H1 (cell line): ENCODE measurements at regions not wholly inside any gene's neighbourhood (a gene's known extent, or its start where the extent isn't known, plus 50 kb on each side); places are given as distances from the start of the nearest gene placed in this dataset.

Source experiments
- CTCF ChIA-PET: fragments of 300-600 bp; sonication (Branson Sonifier 250); formaldehyde crosslinking; loops from one replicate; lab custom pipeline; 2021; ENCODE audit not compliant: partially characterized antibody; lab: Charles Lee
- POLR2A ChIA-PET: fragments of 300-600 bp; sonication (Branson Sonifier 250); formaldehyde crosslinking; loops from one replicate; lab custom pipeline; 2021; ENCODE audit warnings: inconsistent platforms; ENCODE audit not compliant: partially characterized antibody; lab: Charles Lee
- DNase-seq, 2 experiments: peaks; one replicate each; pipeline versions ENCODE4 v3.0.0 to v3.0.0-alpha.2; 2010 to 2022; ENCODE audit warnings: low spot score in 2 of 2, low read depth in 1 of 2, mixed read lengths in 1 of 2
- FAIRE-seq: peaks from 2 replicates; lab custom pipeline; 2011; peaks lifted over from hg19 to GRCh38; lab: Jason Lieb, UNC
- H2AFZ ChIP-seq: 2 replicates; pipeline ENCODE4 v1.8.1; 2012; ENCODE audit warnings: low read length, inconsistent platforms
- H2AK5ac ChIP-seq: 2 replicates; pipeline ENCODE4 v1.6.1; 2013; ENCODE audit warnings: low read depth, low read length
- H2BK120ac ChIP-seq: replicated peaks from 2 replicates; pipeline ENCODE3; 2013; ENCODE audit warnings: low read depth, low read length, inconsistent platforms
- H2BK12ac ChIP-seq: 2 replicates; pipeline ENCODE4 v1.6.1; 2013; ENCODE audit warnings: low read depth, low read length
- H2BK15ac ChIP-seq: 2 replicates; pipeline ENCODE4 v1.6.1; 2013; ENCODE audit warnings: low read length
- H2BK20ac ChIP-seq: 2 replicates; pipeline ENCODE4 v1.6.1; 2013; ENCODE audit warnings: low read length
- H2BK5ac ChIP-seq: 2 replicates; pipeline ENCODE4 v1.6.1; 2013; ENCODE audit warnings: low read depth, low read length
- H3K14ac ChIP-seq: 2 replicates; pipeline ENCODE4 v1.6.1; 2013; ENCODE audit warnings: inconsistent platforms; ENCODE audit not compliant: insufficient read length
- H3K18ac ChIP-seq: 2 replicates; pipeline ENCODE4 v1.6.1; 2013; ENCODE audit warnings: low read length; ENCODE audit errors: extremely low read depth
- H3K23ac ChIP-seq: 2 replicates; pipeline ENCODE4 v1.6.1; 2013; ENCODE audit warnings: inconsistent platforms; ENCODE audit not compliant: insufficient read length
- H3K23me2 ChIP-seq: 2 replicates; pipeline ENCODE4 v1.6.1; 2013; ENCODE audit warnings: low read depth, low read length
- H3K27ac ChIP-seq: 2 replicates; pipeline ENCODE4 v1.6.1; 2011; ENCODE audit warnings: low read depth, low read length, inconsistent platforms
- H3K27me3 ChIP-seq, 4 experiments: replicated peaks in 1 of 4; 1 replicate in 1 of 4; 2 replicates in 3 of 4; pipeline versions ENCODE4 v1.6.1 to v1.8.1; 2011 to 2013; ENCODE audit warnings: low read length in 3 of 4, mild to moderate bottlenecking in 3 of 4, inconsistent platforms in 2 of 4, mixed read lengths in 2 of 4, moderate library complexity in 1 of 4; ENCODE audit not compliant: control insufficient read depth in 3 of 4, insufficient read depth in 3 of 4; ENCODE audit errors: extremely low read depth in 1 of 4
- H3K36me3 ChIP-seq, 4 experiments: 2 replicates each; pipeline versions ENCODE4 v1.6.1 to v1.8.1; 2011 to 2013; ENCODE audit warnings: mild to moderate bottlenecking in 4 of 4, low read length in 3 of 4, moderate library complexity in 2 of 4, control low read depth in 1 of 4, inconsistent platforms in 1 of 4; ENCODE audit not compliant: insufficient read depth in 4 of 4, control insufficient read depth in 2 of 4
- H3K4ac ChIP-seq: replicated peaks from 2 replicates; pipeline ENCODE3; 2013; ENCODE audit warnings: low read length, low read depth, mixed read lengths, inconsistent platforms; ENCODE audit not compliant: insufficient read length
- H3K4me1 ChIP-seq, 4 experiments: replicated peaks in 1 of 4; 1 replicate in 1 of 4; 2 replicates in 3 of 4; pipeline versions ENCODE4 v1.6.1 to v1.8.1; 2011 to 2013; ENCODE audit warnings: low read length in 3 of 4, inconsistent platforms in 2 of 4, mixed read lengths in 1 of 4; ENCODE audit not compliant: insufficient read depth in 4 of 4, control insufficient read depth in 3 of 4
- H3K4me2 ChIP-seq, 2 experiments: 2 replicates each; pipeline versions ENCODE4 v1.6.1 to v1.8.1; 2011 to 2013; ENCODE audit warnings: low read depth in 2 of 2, low read length in 2 of 2, control low read depth in 1 of 2, inconsistent platforms in 1 of 2, mild to moderate bottlenecking in 1 of 2; ENCODE audit not compliant: insufficient read depth in 1 of 2
- H3K4me3 ChIP-seq, 4 experiments: fragments of 200-600, 300-600 bp in 1 of 4; sonication (generic), shearing (Covaris generic), sonication (Bioruptor Twin) in 1 of 4; 2 replicates each; pipeline versions ENCODE4 v1.5.1 to v1.8.1; 2011 to 2016; ENCODE audit warnings: low read length in 4 of 4, low read depth in 3 of 4, control low read depth in 2 of 4, inconsistent platforms in 2 of 4, mild to moderate bottlenecking in 2 of 4, mixed read lengths in 1 of 4, moderate library complexity in 1 of 4; ENCODE audit not compliant: insufficient read depth in 2 of 4; ENCODE audit errors: extremely low read depth in 1 of 4
- H3K56ac ChIP-seq: replicated peaks from 2 replicates; pipeline ENCODE3; 2013; ENCODE audit warnings: low read depth, mild to moderate bottlenecking, mixed read lengths, low read length, inconsistent platforms; ENCODE audit not compliant: insufficient read length
- H3K79me1 ChIP-seq: 2 replicates; pipeline ENCODE4 v1.6.1; 2013; ENCODE audit warnings: low read depth, low read length, control low read depth
- H3K79me2 ChIP-seq, 2 experiments: 2 replicates each; pipeline versions ENCODE4 v1.6.1 to v1.8.1; 2012 to 2013; ENCODE audit warnings: low read length in 2 of 2, mild to moderate bottlenecking in 2 of 2, inconsistent platforms in 1 of 2; ENCODE audit not compliant: insufficient read depth in 2 of 2, control insufficient read depth in 1 of 2
- H3K9ac ChIP-seq, 4 experiments: replicated peaks in 1 of 4; 1 replicate in 1 of 4; 2 replicates in 3 of 4; pipeline versions ENCODE4 v1.6.1 to v1.8.1; 2011 to 2013; ENCODE audit warnings: low read depth in 3 of 4, low read length in 3 of 4, control low read depth in 2 of 4, mild to moderate bottlenecking in 2 of 4, moderate library complexity in 2 of 4, inconsistent platforms in 1 of 4; ENCODE audit errors: extremely low read depth in 1 of 4
- H3K9me3 ChIP-seq, 2 experiments: 2 replicates each; pipeline versions ENCODE4 v1.6.1 to v1.8.1; 2012 to 2013; ENCODE audit warnings: mild to moderate bottlenecking in 2 of 2, moderate library complexity in 2 of 2, control low read depth in 1 of 2, inconsistent platforms in 1 of 2, low read depth in 1 of 2, low read length in 1 of 2, mixed read lengths in 1 of 2; ENCODE audit not compliant: insufficient read depth in 2 of 2
- H4K20me1 ChIP-seq, 2 experiments: replicated peaks in 1 of 2; 2 replicates each; pipeline versions ENCODE3 to v1.8.1; 2011 to 2013; ENCODE audit warnings: inconsistent platforms in 2 of 2, low read length in 2 of 2, mild to moderate bottlenecking in 1 of 2; ENCODE audit not compliant: insufficient read depth in 2 of 2, control insufficient read depth in 1 of 2
- H4K5ac ChIP-seq: 2 replicates; pipeline ENCODE4 v1.6.1; 2013; ENCODE audit warnings: low read length, low read depth, mixed read lengths, inconsistent platforms; ENCODE audit not compliant: insufficient read length
- H4K8ac ChIP-seq: 2 replicates; pipeline ENCODE4 v1.8.0; 2013; ENCODE audit warnings: mild to moderate bottlenecking, moderate library complexity, low read length, inconsistent platforms; ENCODE audit not compliant: insufficient read depth; ENCODE audit errors: extremely low read depth
- H4K91ac ChIP-seq: replicated peaks from 2 replicates; pipeline ENCODE3; 2013; ENCODE audit warnings: low read length, mixed read lengths, inconsistent platforms; ENCODE audit not compliant: insufficient read length
- SP2 ChIP-seq: IDR thresholded peaks from 2 replicates; pipeline ENCODE4 v1.6.1; 2012; ENCODE audit warnings: mild to moderate bottlenecking, low read length, inconsistent platforms
- ZNF274 ChIP-seq: IDR thresholded peaks from 2 replicates; pipeline ENCODE4 v1.7.0; 2012; ENCODE audit warnings: low read length, borderline replicate concordance; ENCODE audit errors: extremely low read depth
- WGBS, 2 experiments: shearing (Covaris generic) in 1 of 2; methylation state at CpG; one replicate each; pipeline versions ENCODE4 v1.1.6 to v1.1.7; 2013 to 2015; ENCODE audit warnings: low lambda C conversion rate in 2 of 2, mixed read lengths in 2 of 2, inconsistent platforms in 1 of 2, low coverage in 1 of 2, missing lambda C conversion rate in 1 of 2; ENCODE audit not compliant: insufficient replicate concordance in 2 of 2, insufficient coverage in 1 of 2, insufficient read length in 1 of 2; ENCODE audit errors: extremely low coverage in 1 of 2, missing lambda C conversion rate in 1 of 2; 5-methylcytosine and 5-hydroxymethylcytosine counted together

GRCh38 chr6:3962291-3963280 lies 113.4 kb downstream of the FAM50B start:
- Histone ChIP-seq H2BK15ac (no peak overlapping the region), H2BK12ac (no peak overlapping the region), H3K27ac (no peak overlapping the region), H4K20me1 (no peaks in the 10 kb centered on the region), H3K18ac (no peak overlapping the region), H2BK120ac (no peak overlapping the region), H3K4ac (no peak overlapping the region), H2AFZ (no peak overlapping the region), H3K23ac (no peak overlapping the region), H3K4me2 (no peak overlapping the region), H4K8ac (no peak overlapping the region), H4K5ac (no peak overlapping the region), H2BK5ac (no peak overlapping the region), H4K91ac (no peak overlapping the region), H3K9me3 (no peaks in the 10 kb centered on the region), H3K56ac (no peak overlapping the region), H2BK20ac (no peak overlapping the region), H2AK5ac (no peak overlapping the region), H3K4me3 (no peak overlapping the region), H3K4me1 (no peaks in the 10 kb centered on the region), H3K14ac (no peak overlapping the region), H3K79me1 (no peaks in the 10 kb centered on the region), H3K27me3 (no peaks in the 10 kb centered on the region), H3K36me3 (no peaks in the 10 kb centered on the region), H3K23me2 (no peaks in the 10 kb centered on the region), H3K9ac (no peak overlapping the region), H3K79me2 (no peaks in the 10 kb centered on the region)
- 88% methylated on average over 7 of the region's 7 CpGs; no CpG with 5 or more reads in 1 of the 2 experiments for WGBS, 2 experiments
- no peak for FAIRE-seq
- DNase-seq, result no peak
- POLR2A ChIA-PET, result no interaction called here
- CTCF ChIA-PET, result interaction anchor here (0.6 to 1.3 kb wide), 2 partner anchors 16 to 22 kb away, joined by 3 to 6 read pairs; no protein-coding TSS in a partner anchor
- TF ChIP-seq ZNF274 (no peak), SP2 (no peak)
